ENCODE measurements at regions not wholly inside any gene's neighbourhood (a gene's known extent, or its start where the extent isn't known, plus 50 kb on each side); places are given as distances from the start of the nearest gene placed in this dataset.

GRCh38 chr13:67769987-67770341 lies 539.8 kb upstream of the PCDH9 start:
- Histone ChIP-seq H3K4me1 (ENCODE audit: control insufficient read depth in 1 of 2, insufficient read depth in 2 of 2, low read depth in 1 of 2, low read length in 1 of 2) (peaks cover 0 to 3% of the 10 kb centered on the region in 2 experiments; a peak in 2 of 4 replicates), H3K9ac (no peak overlapping the region), H3K4me3 (ENCODE audit: low read depth in 2 of 2, low read length in 1 of 2) (no peak overlapping the region), H3K9me2 (no peaks in the 10 kb centered on the region), H3F3A (replicated peaks; ENCODE audit: insufficient read depth) (no peaks in the 10 kb centered on the region), H2AFZ (ENCODE audit: low read depth) (no peak overlapping the region), H3K36me3 (replicated peaks in 1 of 2; ENCODE audit: control insufficient read depth in 1 of 2, insufficient read depth in 2 of 2, low read length in 1 of 2) (no peaks in the 10 kb centered on the region), H3K4me2 (no peak overlapping the region), H4K20me1 (ENCODE audit: insufficient read depth) (no peaks in the 10 kb centered on the region), H3K79me2 (ENCODE audit: insufficient read depth) (no peaks in the 10 kb centered on the region), H3K9me3 (no peaks in the 10 kb centered on the region), H3K27me3 (ENCODE audit: insufficient read depth) (no peaks in the 10 kb centered on the region), H3K27ac (ENCODE audit: low read depth in 2 of 2, low read length in 1 of 2) (no peak overlapping the region)
- TF ChIP-seq RAD21 (IDR thresholded peaks at IDR 0.05; ENCODE audit: low read length): no peak
- TF ChIP-seq TAF1 (IDR thresholded peaks at IDR 0.05; ENCODE audit: borderline replicate concordance, low read depth, low read length): no peak
- no peak for TF ChIP-seq CHD2 (IDR thresholded peaks at IDR 0.05; ENCODE audit: low read length, partially characterized antibody)
- TF ChIP-seq RFX5 (IDR thresholded peaks at IDR 0.05; ENCODE audit: low read length): no peak
- 66% methylated on average over 7 of the region's 7 CpGs for WGBS (ENCODE audit: low lambda C conversion rate)
- CTCF ChIA-PET: no interaction called here
- POLR2A ChIA-PET: no interaction called here
- no peak for DNase-seq

GRCh38 chr13:67769063-67769986 lies 539.2 kb upstream of the PCDH9 start:
- H2AFZ ChIP-seq (ENCODE audit: low read depth): no peak overlapping the region
- peaks cover 0 to 3% of the 10 kb centered on the region in 2 experiments; a peak in 2 of 4 replicates for H3K4me1 ChIP-seq (ENCODE audit: control insufficient read depth in 1 of 2, insufficient read depth in 2 of 2, low read depth in 1 of 2, low read length in 1 of 2)
- ChIA-PET POLR2A (no interaction called here), CTCF (no interaction called here)
- H3K27me3 ChIP-seq (ENCODE audit: insufficient read depth): no peaks in the 10 kb centered on the region
- H4K20me1 ChIP-seq (ENCODE audit: insufficient read depth): no peaks in the 10 kb centered on the region
- H3K9ac ChIP-seq: no peak overlapping the region
- 92% methylated on average over 25 of the region's 30 CpGs for WGBS (ENCODE audit: low lambda C conversion rate)
- TF ChIP-seq, protein P1, sequence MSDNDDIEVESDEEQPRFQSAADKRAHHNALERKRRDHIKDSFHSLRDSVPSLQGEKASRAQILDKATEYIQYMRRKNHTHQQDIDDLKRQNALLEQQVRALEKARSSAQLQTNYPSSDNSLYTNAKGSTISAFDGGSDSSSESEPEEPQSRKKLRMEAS (IDR thresholded peaks at IDR 0.05; ENCODE audit: low read depth): no peak
- TF ChIP-seq POLR2AphosphoS5 (IDR thresholded peaks at IDR 0.05; ENCODE audit: low read depth, low read length): no peak
- no peak for TF ChIP-seq GABPA (IDR thresholded peaks at IDR 0.05; ENCODE audit: low read depth)
- no peak for TF ChIP-seq MEF2A (IDR thresholded peaks at IDR 0.05; ENCODE audit: borderline replicate concordance, low read depth)
- TF ChIP-seq CHD2 (IDR thresholded peaks at IDR 0.05; ENCODE audit: low read length, partially characterized antibody): no peak
- TF ChIP-seq, protein P2, sequence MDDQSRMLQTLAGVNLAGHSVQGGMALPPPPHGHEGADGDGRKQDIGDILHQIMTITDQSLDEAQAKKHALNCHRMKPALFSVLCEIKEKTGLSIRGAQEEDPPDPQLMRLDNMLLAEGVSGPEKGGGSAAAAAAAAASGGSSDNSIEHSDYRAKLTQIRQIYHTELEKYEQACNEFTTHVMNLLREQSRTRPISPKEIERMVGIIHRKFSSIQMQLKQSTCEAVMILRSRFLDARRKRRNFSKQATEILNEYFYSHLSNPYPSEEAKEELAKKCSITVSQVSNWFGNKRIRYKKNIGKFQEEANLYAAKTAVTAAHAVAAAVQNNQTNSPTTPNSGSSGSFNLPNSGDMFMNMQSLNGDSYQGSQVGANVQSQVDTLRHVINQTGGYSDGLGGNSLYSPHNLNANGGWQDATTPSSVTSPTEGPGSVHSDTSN (IDR thresholded peaks at IDR 0.05): no peak
- TF ChIP-seq RFX5 (IDR thresholded peaks at IDR 0.05; ENCODE audit: low read length): no peak
- no peak for TF ChIP-seq FOSL2 (IDR thresholded peaks at IDR 0.05; ENCODE audit: borderline replicate concordance, low read depth)
- no peaks in the 10 kb centered on the region for H3K9me3 ChIP-seq
- H3K4me2 ChIP-seq: no peak overlapping the region
- DNase-seq: no peak
- no peak overlapping the region for H3K27ac ChIP-seq (ENCODE audit: low read depth in 2 of 2, low read length in 1 of 2)
- H3K36me3 ChIP-seq (replicated peaks in 1 of 2; ENCODE audit: control insufficient read depth in 1 of 2, insufficient read depth in 2 of 2, low read length in 1 of 2): no peaks in the 10 kb centered on the region
- H3K79me2 ChIP-seq (ENCODE audit: insufficient read depth): no peaks in the 10 kb centered on the region
- no peaks in the 10 kb centered on the region for H3F3A ChIP-seq (replicated peaks; ENCODE audit: insufficient read depth)
- no peak overlapping the region for H3K4me3 ChIP-seq (ENCODE audit: low read depth in 2 of 2, low read length in 1 of 2)
- H3K9me2 ChIP-seq: no peaks in the 10 kb centered on the region

All from SK-N-SH (cell line).